Smooth muscle cell (in vitro differentiated cells): ENCODE measurements at regions not wholly inside any gene's neighbourhood (a gene's known extent, or its start where the extent isn't known, plus 50 kb on each side); places are given as distances from the start of the nearest gene placed in this dataset.

ENCODE experiments used
- DNase-seq: peaks from one replicate; lab custom pipeline; 2025; ENCODE audit not compliant: unreplicated experiment; lab: John Stamatoyannopoulos, UW
- H2AFZ ChIP-seq: fragments of 200-600 bp; sonication (generic); 2 replicates; pipeline ENCODE4 v1.6.0; 2016; ENCODE audit warnings: antibody characterized with exemption, low read depth, mild to moderate bottlenecking
- H3F3A ChIP-seq: fragments of 200-600 bp; sonication (generic); 2 replicates; pipeline ENCODE4 v1.6.0; 2017; ENCODE audit warnings: antibody characterized with exemption, low read depth
- H3K27ac ChIP-seq: fragments of 200-600 bp; sonication (generic); 2 replicates; pipeline ENCODE4 v1.5.1; 2016; ENCODE audit warnings: low read depth, mild to moderate bottlenecking
- H3K27me3 ChIP-seq: fragments of 200-600 bp; sonication (generic); 2 replicates; pipeline ENCODE4 v1.6.1; 2016; ENCODE audit warnings: low read depth, mild to moderate bottlenecking
- H3K36me3 ChIP-seq: fragments of 200-600 bp; sonication (generic); 2 replicates; pipeline ENCODE4 v1.5.1; 2016; ENCODE audit warnings: low read depth
- H3K4me1 ChIP-seq: fragments of 200-600 bp; sonication (generic); 2 replicates; pipeline ENCODE4 v1.5.1; 2016; ENCODE audit warnings: low read depth
- H3K4me2 ChIP-seq: fragments of 200-600 bp; sonication (generic); 2 replicates; pipeline ENCODE4 v1.6.0; 2016; ENCODE audit warnings: mild to moderate bottlenecking
- H3K4me3 ChIP-seq: fragments of 200-600 bp; sonication (generic); 2 replicates; pipeline ENCODE4 v1.5.1; 2016; ENCODE audit warnings: mild to moderate bottlenecking
- H3K79me2 ChIP-seq: fragments of 200-600 bp; sonication (generic); 2 replicates; pipeline ENCODE4 v1.6.0; 2016; ENCODE audit warnings: low read depth, mild to moderate bottlenecking
- H3K9ac ChIP-seq: fragments of 200-600 bp; sonication (generic); 2 replicates; pipeline ENCODE4 v1.6.0; 2016; ENCODE audit warnings: low read depth
- H3K9me3 ChIP-seq: fragments of 200-600 bp; sonication (generic); replicated peaks from 2 replicates; pipeline ENCODE4 v1.5.1; 2016; ENCODE audit warnings: low read depth
- H4K20me1 ChIP-seq: fragments of 200-600 bp; sonication (generic); 2 replicates; pipeline ENCODE4 v1.6.0; 2016; ENCODE audit warnings: low read depth
- WGBS: methylation state at CpG from one replicate; pipeline ENCODE4 v1.1.7; 2016; ENCODE audit warnings: low lambda C conversion rate; 5-methylcytosine and 5-hydroxymethylcytosine counted together
- TF ChIP-seq, protein P1 (sequence below): fragments of 200-600 bp; sonication (generic); IDR thresholded peaks from 2 replicates; pipeline ENCODE4 v1.5.1; 2017; ENCODE audit warnings: borderline replicate concordance, mild to moderate bottlenecking, antibody characterized with exemption; ENCODE audit not compliant: insufficient read depth, poor library complexity, severe bottlenecking

- TF ChIP-seq, protein P1, sequence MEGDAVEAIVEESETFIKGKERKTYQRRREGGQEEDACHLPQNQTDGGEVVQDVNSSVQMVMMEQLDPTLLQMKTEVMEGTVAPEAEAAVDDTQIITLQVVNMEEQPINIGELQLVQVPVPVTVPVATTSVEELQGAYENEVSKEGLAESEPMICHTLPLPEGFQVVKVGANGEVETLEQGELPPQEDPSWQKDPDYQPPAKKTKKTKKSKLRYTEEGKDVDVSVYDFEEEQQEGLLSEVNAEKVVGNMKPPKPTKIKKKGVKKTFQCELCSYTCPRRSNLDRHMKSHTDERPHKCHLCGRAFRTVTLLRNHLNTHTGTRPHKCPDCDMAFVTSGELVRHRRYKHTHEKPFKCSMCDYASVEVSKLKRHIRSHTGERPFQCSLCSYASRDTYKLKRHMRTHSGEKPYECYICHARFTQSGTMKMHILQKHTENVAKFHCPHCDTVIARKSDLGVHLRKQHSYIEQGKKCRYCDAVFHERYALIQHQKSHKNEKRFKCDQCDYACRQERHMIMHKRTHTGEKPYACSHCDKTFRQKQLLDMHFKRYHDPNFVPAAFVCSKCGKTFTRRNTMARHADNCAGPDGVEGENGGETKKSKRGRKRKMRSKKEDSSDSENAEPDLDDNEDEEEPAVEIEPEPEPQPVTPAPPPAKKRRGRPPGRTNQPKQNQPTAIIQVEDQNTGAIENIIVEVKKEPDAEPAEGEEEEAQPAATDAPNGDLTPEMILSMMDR = no peak
- H3K79me2 ChIP-seq = no peaks in the 10 kb centered on the region
- DNase-seq = no peak
- H3K4me1 ChIP-seq = no peaks in the 10 kb centered on the region
- H4K20me1 ChIP-seq = no peaks in the 10 kb centered on the region
- H3F3A ChIP-seq = no peaks in the 10 kb centered on the region
- no peaks in the 10 kb centered on the region for H3K27me3 ChIP-seq
- no peak overlapping the region for H3K9ac ChIP-seq
- 83% methylated on average over 4 of the region's 4 CpGs for WGBS
- no peak overlapping the region for H2AFZ ChIP-seq
- no peak overlapping the region for H3K27ac ChIP-seq
- no peaks in the 10 kb centered on the region for H3K9me3 ChIP-seq
- H3K4me3 ChIP-seq = no peak overlapping the region
- H3K36me3 ChIP-seq = no peaks in the 10 kb centered on the region
- H3K4me2 ChIP-seq = no peak overlapping the region
These were observed 122.4 kb upstream of the ZRANB2 start for GRCh38 chr1:71203241-71203640.

- no peaks in the 10 kb centered on the region for H3K27me3 ChIP-seq
- H3F3A ChIP-seq = no peaks in the 10 kb centered on the region
- no peaks in the 10 kb centered on the region for H3K36me3 ChIP-seq
- H3K4me2 ChIP-seq = no peak overlapping the region
- no peaks in the 10 kb centered on the region for H3K4me1 ChIP-seq
- TF ChIP-seq, protein P1 = no peak
- DNase-seq = no peak
- no peak overlapping the region for H3K4me3 ChIP-seq
- no peak overlapping the region for H3K9ac ChIP-seq
- no peaks in the 10 kb centered on the region for H4K20me1 ChIP-seq
- no peaks in the 10 kb centered on the region for H3K9me3 ChIP-seq
- H3K79me2 ChIP-seq = no peaks in the 10 kb centered on the region
- no peak overlapping the region for H2AFZ ChIP-seq
- H3K27ac ChIP-seq = no peak overlapping the region
These were observed 119.7 kb upstream of the ZRANB2 start for GRCh38 chr1:71200503-71200902.

DNA sequence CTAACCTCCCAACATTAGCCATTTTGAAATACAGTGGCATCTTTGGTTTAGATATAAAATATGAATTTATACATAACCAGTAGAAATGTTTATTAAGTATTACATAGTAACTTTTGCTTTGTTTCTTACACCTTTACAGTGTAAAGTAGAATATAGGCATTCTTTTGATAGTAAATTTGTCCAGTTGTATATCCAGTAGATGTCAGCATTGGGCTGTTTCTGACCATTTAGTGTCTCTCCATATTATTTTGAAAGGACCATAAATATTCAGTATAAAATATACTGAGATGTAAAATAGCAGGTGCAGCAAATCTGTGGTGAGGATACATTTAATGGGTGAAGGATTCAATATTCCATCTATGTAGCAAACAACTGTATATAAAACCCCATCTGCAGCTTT is 115.8 kb upstream of the ZRANB2 start:
- Histone ChIP-seq H3K27me3 (no peaks in the 10 kb centered on the region), H3K4me2 (no peak overlapping the region), H3K9ac (no peak overlapping the region), H3K36me3 (no peaks in the 10 kb centered on the region), H3K4me1 (no peaks in the 10 kb centered on the region), H2AFZ (no peak overlapping the region), H3K9me3 (no peaks in the 10 kb centered on the region), H3K27ac (no peak overlapping the region), H3K79me2 (no peaks in the 10 kb centered on the region), H3K4me3 (no peak overlapping the region), H4K20me1 (no peaks in the 10 kb centered on the region), H3F3A (no peaks in the 10 kb centered on the region)
- DNase-seq = no peak
- TF ChIP-seq, protein P1 = peak; percentile 63

- DNase-seq = no peak
- Histone ChIP-seq H3K79me2 (no peaks in the 10 kb centered on the region), H3K4me1 (no peaks in the 10 kb centered on the region), H3K9me3 (no peaks in the 10 kb centered on the region), H3K4me2 (no peak overlapping the region), H3K27ac (no peak overlapping the region), H3F3A (no peaks in the 10 kb centered on the region), H3K36me3 (no peaks in the 10 kb centered on the region), H3K4me3 (no peak overlapping the region), H3K27me3 (no peaks in the 10 kb centered on the region), H2AFZ (no peak overlapping the region), H3K9ac (no peak overlapping the region), H4K20me1 (no peaks in the 10 kb centered on the region)
- TF ChIP-seq, protein P1 = no peak
- 79% methylated on average over 1 of the region's 1 CpG for WGBS
These were observed 112.3 kb upstream of the ZRANB2 start for GRCh38 chr1:71193153-71193552.
